Choroid plexus epithelial cell (primary cell): ENCODE measurements at regions not wholly inside any gene's neighbourhood (a gene's known extent, or its start where the extent isn't known, plus 50 kb on each side); places are given as distances from the start of the nearest gene placed in this dataset.
"Not testable (repeated sequence)": the region's sequence is repeated elsewhere in the genome, so short reads cannot be mapped to it uniquely, and the experiment has no call there.

Source experiments
- DNase-seq: peaks from one replicate; pipeline ENCODE4 v3.0.0-alpha.2; 2010; ENCODE audit warnings: low read depth
- H3K4me3 ChIP-seq: 2 replicates; pipeline ENCODE4 v1.5.1; 2011; ENCODE audit warnings: low read depth, mild to moderate bottlenecking, control low read depth, low read length, moderate library complexity
- CTCF ChIP-seq: conservative IDR thresholded peaks from 2 replicates; pipeline ENCODE4 v1.5.1; 2011; ENCODE audit warnings: low read depth, mild to moderate bottlenecking, control low read depth, inconsistent platforms, low read length, moderate library complexity

- peak overlapping the region; percentile 84 for H3K4me3 ChIP-seq
- DNase-seq, result peak; percentile 92
- no peak for TF ChIP-seq CTCF
Observed at GRCh38 chr6:27145731-27146455, 101.6 kb upstream of the PRSS16 start.

- not testable (repeated sequence) for DNase-seq
- H3K4me3 ChIP-seq, result peak overlapping the region; percentile 84
Observed at GRCh38 chr6:27146456-27146705, 101.1 kb upstream of the PRSS16 start.

GRCh38 chr6:27146706-27147505, 100.6 kb upstream of the PRSS16 start:
- no peak for TF ChIP-seq CTCF
- H3K4me3 ChIP-seq, result peak overlapping the region; percentile 84
- DNase-seq, result peak; percentile 100

DNA sequence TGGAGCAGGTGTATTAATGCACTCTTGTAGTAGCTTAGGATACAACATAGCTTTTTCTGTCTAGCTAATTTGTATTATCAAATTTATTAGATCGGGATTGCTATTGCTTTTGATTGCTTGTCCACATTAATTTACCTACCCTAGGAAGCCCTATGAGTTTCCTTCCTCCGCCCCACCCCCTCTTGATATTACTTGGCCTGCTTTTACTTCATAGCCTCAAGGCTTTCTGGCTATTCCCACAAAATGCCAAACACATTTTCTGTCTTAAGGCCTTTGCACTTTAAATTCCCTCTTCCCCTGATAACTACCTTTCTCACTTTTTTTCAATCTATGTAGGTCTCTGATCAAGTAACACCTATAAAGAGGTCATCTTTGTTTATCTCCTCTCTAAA, 99.1 kb upstream of the PRSS16 start:
- no peak for DNase-seq
- TF ChIP-seq CTCF, result no peak
- H3K4me3 ChIP-seq, result no peak overlapping the region

DNA sequence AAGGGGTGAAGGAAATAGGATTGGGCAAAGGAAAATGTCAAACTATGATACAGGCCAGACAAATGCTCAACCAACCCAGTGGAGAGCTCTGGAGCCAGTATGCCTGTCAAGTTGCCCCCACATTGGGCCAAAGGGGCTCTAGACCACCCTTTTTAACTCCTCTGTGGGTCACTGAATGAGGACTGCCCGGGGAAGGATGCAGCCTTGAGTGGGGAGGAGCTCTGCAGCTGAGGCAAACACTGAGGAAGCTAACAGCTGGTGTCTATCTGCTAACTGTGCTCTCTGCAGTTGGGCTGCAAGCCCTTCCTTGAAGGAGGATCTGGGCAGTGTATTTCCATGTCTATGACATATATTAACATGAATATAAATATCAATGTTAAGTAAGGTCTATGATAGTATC, 98.4 kb upstream of the PRSS16 start:
- no peak for TF ChIP-seq CTCF

GRCh38 chr6:27154696-27155095, 92.8 kb upstream of the PRSS16 start:
- DNase-seq, result no peak
- no peak for TF ChIP-seq CTCF
- no peak overlapping the region for H3K4me3 ChIP-seq

More for the DNA sequence above, 98.4 kb upstream of the PRSS16 start:
- H3K4me3 ChIP-seq, result no peak overlapping the region
- no peak for DNase-seq

DNA sequence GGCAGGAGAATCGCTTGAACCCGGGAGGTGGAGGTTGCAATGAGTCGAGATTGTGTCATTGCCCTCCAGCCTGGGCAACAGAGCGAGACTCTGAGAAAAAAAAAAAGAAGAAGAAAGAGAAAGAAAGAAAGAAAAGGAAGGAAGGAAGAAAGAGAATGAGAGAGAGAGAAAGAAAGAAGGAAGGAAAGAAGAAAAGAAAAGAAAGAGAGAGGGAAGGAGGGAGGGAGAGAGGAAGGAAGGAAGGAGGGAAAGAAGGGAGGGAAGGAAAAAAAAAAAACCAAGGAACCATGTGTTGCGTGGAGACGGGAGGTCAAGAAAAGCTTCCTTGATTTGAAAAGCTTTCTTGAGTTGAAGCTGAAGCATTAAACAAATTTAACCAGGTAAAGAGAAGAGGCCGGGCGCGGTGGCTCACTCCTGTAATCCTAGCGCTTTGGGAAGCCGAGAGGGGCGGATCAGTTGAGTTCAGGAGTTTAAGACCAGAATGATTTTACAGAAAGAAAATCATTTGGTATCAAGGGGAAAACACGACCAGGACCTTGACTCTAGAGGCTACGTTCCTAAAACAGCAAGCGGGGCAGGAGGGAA, 90.5 kb upstream of the PRSS16 start:
- H3K4me3 ChIP-seq, result peak overlapping the region; percentile 57
- TF ChIP-seq CTCF, result no peak
- no peak for DNase-seq
